OCI-LY1 (cell line): ENCODE measurements at regions not wholly inside any gene's neighbourhood (a gene's known extent, or its start where the extent isn't known, plus 50 kb on each side); places are given as distances from the start of the nearest gene placed in this dataset.

Experiments used
- H2AFZ ChIP-seq: fragments of 200-600 bp; sonication (generic), shearing (Covaris generic); 2 replicates; pipeline ENCODE4 v1.6.0; 2014; ENCODE audit warnings: antibody characterized with exemption, mild to moderate bottlenecking, low read length
- H3F3A ChIP-seq: fragments of 200-600 bp; sonication (generic), shearing (Covaris generic); 2 replicates; pipeline ENCODE4 v1.6.0; 2014; ENCODE audit warnings: mild to moderate bottlenecking, antibody characterized with exemption, low read length, moderate library complexity; ENCODE audit not compliant: insufficient read depth
- H3K27ac ChIP-seq: fragments of 200-600 bp; sonication (generic); 2 replicates; pipeline ENCODE4 v1.5.1; 2014; ENCODE audit warnings: low read length, mixed run types, mild to moderate bottlenecking, low read depth; ENCODE audit not compliant: poor library complexity, severe bottlenecking
- H3K27me3 ChIP-seq: fragments of 200-600 bp; sonication (generic); 2 replicates; pipeline ENCODE4 v1.6.0; 2014; ENCODE audit warnings: antibody characterized with exemption, mild to moderate bottlenecking, low read length, moderate library complexity; ENCODE audit not compliant: insufficient read depth
- H3K36me3 ChIP-seq: fragments of 200-600 bp; sonication (generic); 2 replicates; pipeline ENCODE4 v1.6.1; 2014; ENCODE audit warnings: mild to moderate bottlenecking, antibody characterized with exemption, low read length, moderate library complexity, mixed read lengths; ENCODE audit not compliant: insufficient read depth
- H3K4me1 ChIP-seq: fragments of 200-600 bp; sonication (generic); 2 replicates; pipeline ENCODE4 v1.5.1; 2014; ENCODE audit warnings: mild to moderate bottlenecking, low read length, moderate library complexity; ENCODE audit not compliant: insufficient read depth, severe bottlenecking
- H3K4me2 ChIP-seq: fragments of 200-600 bp; sonication (generic), shearing (Covaris generic); 2 replicates; pipeline ENCODE4 v1.6.1; 2014; ENCODE audit warnings: low read length
- H3K4me3 ChIP-seq: fragments of 200-600 bp; sonication (generic); 2 replicates; pipeline ENCODE4 v1.5.1; 2014; ENCODE audit warnings: low read length, low read depth, mild to moderate bottlenecking, mixed read lengths; ENCODE audit not compliant: poor library complexity, severe bottlenecking
- H3K79me2 ChIP-seq: fragments of 200-600 bp; shearing (Covaris generic); 2 replicates; pipeline ENCODE4 v1.6.1; 2016; ENCODE audit warnings: mixed run types, low read length, mixed read lengths; ENCODE audit not compliant: insufficient read depth
- H3K9ac ChIP-seq: fragments of 200-600 bp; sonication (generic), shearing (Covaris generic); 2 replicates; pipeline ENCODE4 v1.6.1; 2014; ENCODE audit warnings: mild to moderate bottlenecking, low read length, mixed read lengths
- H3K9me2 ChIP-seq: fragments of 200-600 bp; sonication (generic), shearing (Covaris generic); 2 replicates; pipeline ENCODE4 v1.6.1; 2014; ENCODE audit warnings: low read depth, mild to moderate bottlenecking, low read length, mixed read lengths
- H3K9me3 ChIP-seq: fragments of 200-600 bp; shearing (Covaris generic); 2 replicates; pipeline ENCODE4 v1.6.1; 2014; ENCODE audit warnings: low read length, mixed read lengths
- H4K20me1 ChIP-seq: fragments of 200-600 bp; sonication (generic), shearing (Covaris generic); 2 replicates; pipeline ENCODE4 v1.6.0; 2016; ENCODE audit warnings: mild to moderate bottlenecking, low read length; ENCODE audit not compliant: insufficient read depth
- EZH2 ChIP-seq: fragments of 200-600 bp; sonication (generic), shearing (Covaris generic); IDR thresholded peaks from 2 replicates; pipeline ENCODE4 v1.8.0; 2017; ENCODE audit warnings: borderline replicate concordance, mixed run types, mild to moderate bottlenecking, antibody characterized with exemption, low read length, moderate library complexity, mixed read lengths
- TF ChIP-seq, protein P1 (sequence below): fragments of 200-600 bp; sonication (generic), shearing (Covaris generic); IDR thresholded peaks from 2 replicates; pipeline ENCODE4 v1.5.1; 2017; ENCODE audit warnings: mild to moderate bottlenecking, antibody characterized with exemption, low read length, moderate library complexity, mixed read lengths

- Histone ChIP-seq H3K4me3 (no peak overlapping the region), H2AFZ (no peak overlapping the region), H3K9me2 (no peaks in the 10 kb centered on the region), H3K79me2 (no peaks in the 10 kb centered on the region), H3K9me3 (no peaks in the 10 kb centered on the region), H3F3A (no peaks in the 10 kb centered on the region), H3K9ac (no peak overlapping the region), H3K4me2 (no peak overlapping the region), H3K36me3 (no peaks in the 10 kb centered on the region), H4K20me1 (no peaks in the 10 kb centered on the region), H3K4me1 (no peaks in the 10 kb centered on the region), H3K27me3 (no peaks in the 10 kb centered on the region), H3K27ac (no peak overlapping the region)
- TF ChIP-seq, protein P1, sequence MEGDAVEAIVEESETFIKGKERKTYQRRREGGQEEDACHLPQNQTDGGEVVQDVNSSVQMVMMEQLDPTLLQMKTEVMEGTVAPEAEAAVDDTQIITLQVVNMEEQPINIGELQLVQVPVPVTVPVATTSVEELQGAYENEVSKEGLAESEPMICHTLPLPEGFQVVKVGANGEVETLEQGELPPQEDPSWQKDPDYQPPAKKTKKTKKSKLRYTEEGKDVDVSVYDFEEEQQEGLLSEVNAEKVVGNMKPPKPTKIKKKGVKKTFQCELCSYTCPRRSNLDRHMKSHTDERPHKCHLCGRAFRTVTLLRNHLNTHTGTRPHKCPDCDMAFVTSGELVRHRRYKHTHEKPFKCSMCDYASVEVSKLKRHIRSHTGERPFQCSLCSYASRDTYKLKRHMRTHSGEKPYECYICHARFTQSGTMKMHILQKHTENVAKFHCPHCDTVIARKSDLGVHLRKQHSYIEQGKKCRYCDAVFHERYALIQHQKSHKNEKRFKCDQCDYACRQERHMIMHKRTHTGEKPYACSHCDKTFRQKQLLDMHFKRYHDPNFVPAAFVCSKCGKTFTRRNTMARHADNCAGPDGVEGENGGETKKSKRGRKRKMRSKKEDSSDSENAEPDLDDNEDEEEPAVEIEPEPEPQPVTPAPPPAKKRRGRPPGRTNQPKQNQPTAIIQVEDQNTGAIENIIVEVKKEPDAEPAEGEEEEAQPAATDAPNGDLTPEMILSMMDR = no peak
- TF ChIP-seq EZH2 = no peak
These were observed 478.3 kb upstream of the ISX start for GRCh38 chr22:34587357-34588356.

DNA sequence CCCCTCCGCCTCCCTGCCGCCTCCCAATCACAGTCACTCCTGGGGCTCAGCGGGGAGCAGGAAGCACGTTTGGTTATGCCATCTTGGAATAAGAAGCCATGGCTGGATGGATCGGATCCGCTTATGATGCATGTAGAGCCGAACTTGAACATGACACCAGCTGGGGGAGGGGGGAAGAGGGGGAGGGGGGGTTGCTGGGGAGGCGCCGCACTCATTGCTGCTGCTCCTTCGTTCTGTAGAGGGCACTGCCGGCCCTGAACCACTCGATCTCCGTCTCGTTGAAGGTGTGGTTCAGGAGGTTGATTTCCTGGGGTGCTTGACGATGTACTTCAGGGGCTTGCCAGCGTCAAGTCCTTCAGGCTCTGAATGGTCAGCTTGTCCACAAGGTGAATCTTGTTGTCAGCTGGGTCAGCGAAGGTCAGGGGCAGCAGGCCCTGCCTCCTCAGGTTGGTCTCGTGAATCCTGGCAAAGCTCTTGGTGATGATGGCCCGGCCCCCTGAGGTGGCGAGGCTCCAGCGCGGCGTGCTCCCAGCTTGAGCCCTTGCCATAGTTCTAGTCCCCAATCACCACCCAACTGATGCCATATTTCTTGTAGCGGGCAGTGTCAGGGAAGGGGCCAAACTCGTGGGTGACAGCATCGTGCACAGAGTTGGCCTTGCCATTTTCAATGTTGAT, 476.9 kb upstream of the ISX start:
- no peak overlapping the region for H3K4me2 ChIP-seq
- no peaks in the 10 kb centered on the region for H4K20me1 ChIP-seq
- no peak overlapping the region for H3K27ac ChIP-seq
- no peaks in the 10 kb centered on the region for H3K4me1 ChIP-seq
- no peaks in the 10 kb centered on the region for H3K36me3 ChIP-seq
- H2AFZ ChIP-seq = no peak overlapping the region
- TF ChIP-seq, protein P1 = no peak
- TF ChIP-seq EZH2 = no peak
- no peaks in the 10 kb centered on the region for H3K27me3 ChIP-seq
- H3K79me2 ChIP-seq = no peaks in the 10 kb centered on the region
- H3K9me2 ChIP-seq = no peaks in the 10 kb centered on the region
- no peak overlapping the region for H3K9ac ChIP-seq
- H3K9me3 ChIP-seq = no peaks in the 10 kb centered on the region
- no peak overlapping the region for H3K4me3 ChIP-seq
- no peaks in the 10 kb centered on the region for H3F3A ChIP-seq

DNA sequence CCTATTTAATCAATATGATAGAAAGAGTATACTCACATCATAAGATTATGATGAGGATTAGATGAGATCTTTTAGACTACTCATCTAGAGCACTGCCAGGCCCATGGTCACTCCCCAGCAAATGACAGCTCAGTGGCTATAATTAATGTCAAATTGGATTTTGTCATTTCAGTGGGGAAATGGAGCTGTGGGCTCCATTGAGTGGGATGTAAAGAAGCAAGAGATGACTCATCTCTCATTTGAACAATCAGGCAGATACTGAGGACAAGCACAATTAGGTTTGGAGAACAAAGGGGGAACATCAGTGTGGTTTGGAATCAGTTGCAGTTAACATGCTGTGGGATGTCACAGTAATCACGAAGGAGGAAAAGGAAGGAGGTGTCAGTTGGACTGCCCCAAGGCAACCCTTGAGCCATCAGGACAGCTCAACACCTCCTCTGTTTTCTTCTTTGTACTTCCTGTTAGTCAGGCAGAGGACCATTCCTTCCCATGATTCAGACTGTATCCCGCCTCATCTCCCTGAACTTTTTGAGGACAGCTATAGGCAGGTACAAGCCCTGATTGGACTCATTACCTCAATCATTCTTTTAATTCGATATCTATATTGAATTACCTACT, 473.7 kb upstream of the ISX start:
- Histone ChIP-seq H2AFZ (no peak overlapping the region), H3K4me1 (no peaks in the 10 kb centered on the region), H3F3A (no peaks in the 10 kb centered on the region), H3K9me2 (no peaks in the 10 kb centered on the region), H3K79me2 (no peaks in the 10 kb centered on the region), H3K27me3 (no peaks in the 10 kb centered on the region), H3K36me3 (no peaks in the 10 kb centered on the region), H3K9me3 (no peaks in the 10 kb centered on the region), H3K9ac (no peak overlapping the region), H3K27ac (no peak overlapping the region), H3K4me3 (no peak overlapping the region), H3K4me2 (no peak overlapping the region), H4K20me1 (no peaks in the 10 kb centered on the region)
- TF ChIP-seq EZH2 = no peak
- TF ChIP-seq, protein P1 = no peak
